Lung (tissue), 11 donors: ENCODE measurements at regions not wholly inside any gene's neighbourhood (a gene's known extent, or its start where the extent isn't known, plus 50 kb on each side); places are given as distances from the start of the nearest gene placed in this dataset.

Experiments used
- ATAC-seq: fragments of 200-7000 bp; cut with Tn5 transposase; one replicate; pipeline ENCODE4 v1.9.1; 2020; ENCODE audit warnings: moderate number of reproducible peaks; ENCODE audit not compliant: insufficient read depth, low FRiP score
- DNase-seq, 3 donors: peaks; one replicate each; pipeline ENCODE4 v3.0.0-alpha.2; 2013 to 2017
- H3K27ac ChIP-seq, 2 donors: one replicate each; pipeline ENCODE4 v1.5.1; 2013; ENCODE audit warnings: mild to moderate bottlenecking in 2 of 2, moderate library complexity in 2 of 2, control low read depth in 1 of 2, inconsistent platforms in 1 of 2, low read depth in 1 of 2, low read length in 1 of 2
- H3K27me3 ChIP-seq, 3 donors: one replicate each; pipeline ENCODE4 v1.5.1; 2013; ENCODE audit warnings: low read length in 2 of 3; ENCODE audit not compliant: control insufficient read depth in 3 of 3, insufficient read depth in 3 of 3
- H3K36me3 ChIP-seq, 4 donors: one replicate each; pipeline ENCODE4 v1.5.1; 2013; ENCODE audit warnings: low read length in 4 of 4, mild to moderate bottlenecking in 1 of 4, moderate library complexity in 1 of 4; ENCODE audit not compliant: control insufficient read depth in 4 of 4, insufficient read depth in 4 of 4
- H3K4me1 ChIP-seq, 5 donors: one replicate each; pipeline ENCODE4 v1.5.1; 2013; ENCODE audit warnings: low read length in 5 of 5, mild to moderate bottlenecking in 2 of 5, moderate library complexity in 1 of 5; ENCODE audit not compliant: control insufficient read depth in 5 of 5, insufficient read depth in 5 of 5
- H3K4me3 ChIP-seq: one replicate; pipeline ENCODE4 v1.5.1; 2013; ENCODE audit warnings: mild to moderate bottlenecking, control low read depth, moderate library complexity
- H3K9ac ChIP-seq, 2 donors: one replicate each; pipeline ENCODE4 v1.5.1; 2013; ENCODE audit warnings: low read length in 2 of 2, control low read depth in 1 of 2; ENCODE audit not compliant: insufficient read depth in 1 of 2
- H3K9me3 ChIP-seq, 4 donors: one replicate each; pipeline ENCODE4 v1.5.1; 2013; ENCODE audit warnings: low read length in 3 of 4, mild to moderate bottlenecking in 1 of 4, moderate library complexity in 1 of 4; ENCODE audit not compliant: control insufficient read depth in 4 of 4, insufficient read depth in 3 of 4
- WGBS, 2 donors: extraction: QIAGEN DNeasy Blood & Tissue Kit; methylation state at CpG; one replicate each; pipeline ENCODE4 v1.1.7; 2013; 5-methylcytosine and 5-hydroxymethylcytosine counted together
- TF ChIP-seq, protein P1 (sequence below): IDR thresholded peaks from 2 replicates; pipeline ENCODE4 v1.5.1; 2012; ENCODE audit warnings: mild to moderate bottlenecking; ENCODE audit errors: control extremely low read depth, extremely low read depth
- donor health status: control.
- donor health status: control.
- donor health status: Bipolar disorder and iron deficiency.
- donor health status: healthy.
- donor health status: DM: yes; HTN: yes; CAD: no.

DNA sequence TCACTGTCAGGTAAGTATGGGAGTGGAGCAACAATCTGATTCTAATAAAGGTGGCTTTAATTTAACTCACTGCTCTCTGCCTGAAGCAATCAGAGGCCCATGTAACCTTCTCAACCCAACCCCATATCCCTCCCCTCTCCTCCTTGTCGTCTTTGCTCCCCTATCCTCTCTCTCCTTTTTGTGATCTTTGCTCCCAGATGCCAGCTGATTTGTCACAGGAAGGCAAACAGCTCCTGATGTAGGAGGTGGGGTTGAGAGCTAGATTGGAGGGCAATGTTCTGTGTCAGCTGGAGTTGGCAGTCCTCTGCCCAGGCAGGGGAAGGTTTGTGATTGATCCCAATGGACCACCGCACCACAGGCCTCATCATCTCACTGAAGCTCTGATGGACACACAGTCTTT, 101.4 kb upstream of the PIK3CG start:
- ATAC-seq (no peak), DNase-seq (no peak)
- Histone ChIP-seq H3K9ac (no peak overlapping the region), H3K36me3 (no peaks in the 10 kb centered on the region), H3K9me3 (no peaks in the 10 kb centered on the region), H3K27me3 (no peaks in the 10 kb centered on the region), H3K27ac (no peak overlapping the region), H3K4me3 (no peak overlapping the region), H3K4me1 (no peaks in the 10 kb centered on the region)
- 86 to 90% methylated on average over 2 of the region's 2 CpGs for WGBS, 2 donors
- TF ChIP-seq, protein P1, sequence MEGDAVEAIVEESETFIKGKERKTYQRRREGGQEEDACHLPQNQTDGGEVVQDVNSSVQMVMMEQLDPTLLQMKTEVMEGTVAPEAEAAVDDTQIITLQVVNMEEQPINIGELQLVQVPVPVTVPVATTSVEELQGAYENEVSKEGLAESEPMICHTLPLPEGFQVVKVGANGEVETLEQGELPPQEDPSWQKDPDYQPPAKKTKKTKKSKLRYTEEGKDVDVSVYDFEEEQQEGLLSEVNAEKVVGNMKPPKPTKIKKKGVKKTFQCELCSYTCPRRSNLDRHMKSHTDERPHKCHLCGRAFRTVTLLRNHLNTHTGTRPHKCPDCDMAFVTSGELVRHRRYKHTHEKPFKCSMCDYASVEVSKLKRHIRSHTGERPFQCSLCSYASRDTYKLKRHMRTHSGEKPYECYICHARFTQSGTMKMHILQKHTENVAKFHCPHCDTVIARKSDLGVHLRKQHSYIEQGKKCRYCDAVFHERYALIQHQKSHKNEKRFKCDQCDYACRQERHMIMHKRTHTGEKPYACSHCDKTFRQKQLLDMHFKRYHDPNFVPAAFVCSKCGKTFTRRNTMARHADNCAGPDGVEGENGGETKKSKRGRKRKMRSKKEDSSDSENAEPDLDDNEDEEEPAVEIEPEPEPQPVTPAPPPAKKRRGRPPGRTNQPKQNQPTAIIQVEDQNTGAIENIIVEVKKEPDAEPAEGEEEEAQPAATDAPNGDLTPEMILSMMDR, result no peak

- H3K36me3 ChIP-seq, result no peaks in the 10 kb centered on the region
- peaks cover 0 to 1% (median 0%) of the 10 kb centered on the region in 5 donors for H3K4me1 ChIP-seq
- H3K9me3 ChIP-seq, result no peaks in the 10 kb centered on the region
- H3K4me3 ChIP-seq, result no peak overlapping the region
- DNase-seq, result no peak
- TF ChIP-seq, protein P1, result no peak
- WGBS, 2 donors, result 91 to 92% methylated on average over 5 of the region's 5 CpGs
- H3K9ac ChIP-seq, result no peak overlapping the region
- no peak for ATAC-seq
- H3K27ac ChIP-seq, result no peak overlapping the region
- no peaks in the 10 kb centered on the region for H3K27me3 ChIP-seq
Observed at GRCh38 chr7:106765727-106766355, 99.2 kb upstream of the PIK3CG start.

DNA sequence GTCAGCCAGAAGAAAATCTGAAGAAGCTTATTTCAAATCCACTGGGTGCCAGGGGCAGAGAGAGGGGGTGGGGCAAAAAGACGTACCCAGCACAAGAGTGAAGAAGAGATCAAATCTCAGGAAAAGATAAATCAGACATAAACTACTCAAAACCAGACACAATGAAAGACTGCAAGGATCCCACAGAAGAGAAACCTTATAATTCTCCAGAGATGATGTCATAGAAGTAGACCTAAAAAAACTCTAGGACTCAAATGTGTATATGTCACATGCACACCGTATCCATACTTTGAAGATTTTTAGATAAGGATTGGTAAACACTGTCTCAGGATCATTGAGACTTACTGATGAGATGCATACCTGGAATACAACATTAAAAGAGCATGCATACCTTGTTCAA, 98.5 kb upstream of the PIK3CG start:
- no peak overlapping the region for H3K4me3 ChIP-seq
- peaks cover 0 to 1% (median 0%) of the 10 kb centered on the region in 5 donors for H3K4me1 ChIP-seq
- H3K9me3 ChIP-seq, result no peaks in the 10 kb centered on the region
- WGBS, 2 donors, result 65 to 78% methylated on average over 2 of the region's 2 CpGs
- H3K36me3 ChIP-seq, result no peaks in the 10 kb centered on the region
- no peaks in the 10 kb centered on the region for H3K27me3 ChIP-seq
- TF ChIP-seq, protein P1, result no peak
- H3K9ac ChIP-seq, result no peak overlapping the region
- no peak for DNase-seq
- no peak overlapping the region for H3K27ac ChIP-seq
- no peak for ATAC-seq

GRCh38 chr7:106767078-106767477, 98.0 kb upstream of the PIK3CG start:
- no peak overlapping the region for H3K27ac ChIP-seq
- no peaks in the 10 kb centered on the region for H3K36me3 ChIP-seq
- TF ChIP-seq, protein P1, result no peak
- H3K4me1 ChIP-seq, result peaks cover 0 to 1% (median 0%) of the 10 kb centered on the region in 5 donors
- H3K9me3 ChIP-seq, result no peaks in the 10 kb centered on the region
- no peak overlapping the region for H3K4me3 ChIP-seq
- ATAC-seq, result no peak
- no peaks in the 10 kb centered on the region for H3K27me3 ChIP-seq
- no peak overlapping the region for H3K9ac ChIP-seq
- no peak for DNase-seq
- 42 to 50% methylated on average over 3 of the region's 3 CpGs for WGBS, 2 donors
